ENCODE measurements at regions not wholly inside any gene's neighbourhood (a gene's known extent, or its start where the extent isn't known, plus 50 kb on each side); places are given as distances from the start of the nearest gene placed in this dataset.

- no peak for DNase-seq
Measured at GRCh38 chr19:30890033-30890432, 459.2 kb downstream of the TSHZ3 start.

DNA sequence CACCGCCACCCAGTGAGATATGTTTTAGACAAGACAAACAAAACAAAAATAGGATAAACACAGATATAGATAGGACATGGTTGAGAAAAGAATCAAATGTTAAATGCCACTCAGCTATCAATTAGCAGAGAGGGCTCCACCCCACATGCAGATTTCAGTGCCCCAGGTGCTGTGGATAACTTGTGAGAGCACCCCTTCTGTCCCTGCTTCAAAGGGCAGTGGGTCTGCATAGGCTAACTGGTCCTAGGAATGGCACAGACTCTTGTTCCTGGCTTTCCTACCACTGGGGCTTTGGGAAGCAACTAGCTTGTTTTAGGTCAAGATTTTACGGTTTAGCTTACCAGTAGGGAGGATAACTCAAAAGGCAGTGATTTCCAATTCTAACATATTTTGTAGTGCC is 460.3 kb downstream of the TSHZ3 start:
- DNase-seq: no peak

DNA sequence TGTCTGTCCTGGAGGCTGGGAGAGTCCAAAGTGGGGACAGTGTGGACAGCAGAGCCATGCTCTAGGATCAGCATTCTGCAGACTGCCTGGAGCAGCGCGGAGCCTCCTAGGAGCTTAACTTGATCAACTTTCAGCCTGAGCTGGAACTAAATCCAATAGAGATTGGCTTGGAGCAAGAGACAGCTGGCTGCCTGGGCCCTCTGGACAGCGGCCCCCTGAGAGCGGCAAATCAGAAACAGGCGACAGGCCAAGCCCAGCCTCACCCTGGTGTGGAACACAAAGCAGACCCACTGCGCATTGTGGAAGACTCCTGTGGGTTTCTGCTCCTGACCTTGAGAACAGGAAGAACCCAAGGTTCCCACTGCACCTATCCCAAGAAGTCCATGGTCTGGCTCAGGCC is 462.2 kb downstream of the TSHZ3 start:
- DNase-seq: no peak

DNA sequence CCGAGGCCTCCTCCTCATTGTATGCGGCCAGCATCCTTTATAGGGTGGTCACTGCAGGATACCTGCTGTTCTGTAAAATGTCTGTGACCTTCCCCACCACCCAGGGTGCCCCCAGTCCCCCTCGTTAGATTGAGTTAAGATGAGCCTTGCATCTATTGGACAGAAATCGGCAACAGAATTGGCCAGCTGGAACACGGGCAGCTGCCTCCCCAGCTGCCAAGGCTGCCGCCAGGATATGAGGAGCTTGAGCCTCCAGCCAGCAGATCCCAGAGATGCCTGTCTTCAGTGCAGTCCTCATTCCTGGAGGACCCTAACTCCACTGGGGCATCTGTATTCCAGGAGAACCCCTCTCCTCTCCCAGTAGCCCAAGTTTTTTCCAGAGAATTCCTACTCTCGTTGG is 463.0 kb downstream of the TSHZ3 start:
- no peak for DNase-seq

DNA sequence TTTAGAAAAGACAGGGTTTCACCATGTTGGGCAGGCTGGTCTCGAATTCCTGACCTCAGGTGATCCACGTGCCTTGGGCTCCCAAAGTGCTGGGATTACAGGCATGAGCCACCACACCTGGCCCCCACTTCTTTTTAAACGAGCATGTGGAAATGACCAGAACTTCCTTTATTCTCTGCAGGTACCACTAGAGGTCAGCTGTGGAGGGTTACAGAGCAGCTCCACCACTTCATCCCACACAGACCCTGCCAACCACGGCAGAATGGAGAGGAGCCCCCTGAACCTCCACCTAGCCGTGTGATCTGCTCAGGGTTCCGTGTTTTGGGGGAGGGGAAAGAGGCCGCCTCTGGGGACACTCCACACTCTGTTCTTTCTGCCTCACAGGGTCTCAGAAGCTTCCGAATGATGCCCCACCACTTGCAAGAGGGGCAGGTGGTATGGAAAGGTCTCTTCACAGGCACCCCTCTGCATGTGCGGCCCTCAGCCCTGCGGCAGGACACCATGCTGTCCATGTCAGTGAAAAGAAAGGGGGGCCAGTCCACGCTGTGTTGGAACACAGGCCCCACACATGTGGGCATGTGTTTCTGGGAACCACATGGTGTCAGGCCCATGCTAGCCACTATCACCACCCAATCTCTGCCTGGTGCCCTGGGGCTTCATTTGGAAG is 465.0 kb downstream of the TSHZ3 start:
- DNase-seq: no peak

DNA sequence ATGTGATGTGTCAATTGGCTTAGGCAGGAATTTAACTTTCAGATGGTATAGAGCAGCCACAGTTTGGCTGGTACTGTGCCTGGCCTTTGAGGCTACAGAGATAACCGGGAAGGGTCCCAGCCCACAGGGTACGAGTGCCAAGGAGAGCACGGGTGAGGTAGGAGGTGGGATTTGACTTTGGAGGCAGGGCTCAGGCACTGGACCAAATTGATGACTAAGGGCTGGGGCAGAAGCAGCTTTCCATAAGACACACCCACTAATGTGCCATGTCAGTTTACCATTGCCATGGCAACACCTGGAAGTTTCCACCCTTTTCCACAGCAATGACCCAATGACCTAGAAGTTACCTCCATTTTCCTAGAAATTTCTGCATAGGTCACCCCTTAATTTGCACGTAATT is 466.2 kb downstream of the TSHZ3 start:
- no peak for DNase-seq

DNA sequence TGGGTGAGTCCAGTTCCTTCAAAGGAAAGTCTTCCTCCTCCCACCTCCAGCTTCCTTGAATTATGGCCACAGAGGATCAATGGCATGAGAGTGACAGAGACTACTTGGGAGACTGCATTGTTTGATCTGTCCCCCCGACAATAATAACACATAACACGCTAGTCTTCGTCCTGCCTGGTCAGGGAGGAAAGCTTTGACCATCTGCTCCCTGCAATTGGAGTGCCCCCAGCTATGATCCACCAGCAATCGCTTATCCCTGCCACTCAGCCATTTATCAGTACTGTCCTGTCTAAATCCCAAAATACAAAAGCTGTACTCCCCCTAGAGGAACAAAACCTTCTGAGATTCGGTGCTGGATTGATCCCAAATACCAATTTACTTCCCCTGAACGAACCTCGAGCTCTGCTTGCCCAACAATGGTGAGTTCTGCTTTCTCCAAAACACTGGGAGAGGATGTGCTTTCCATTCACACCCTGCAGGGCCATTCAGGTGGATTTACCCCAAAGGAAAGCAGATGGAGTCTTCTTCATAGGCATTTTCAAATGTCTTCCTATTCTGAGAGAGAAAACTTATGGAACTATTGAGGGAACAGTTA is 466.7 kb downstream of the TSHZ3 start:
- DNase-seq: no peak

GRCh38 chr19:30881930-30882329 is 467.3 kb downstream of the TSHZ3 start:
- no peak for DNase-seq

DNA sequence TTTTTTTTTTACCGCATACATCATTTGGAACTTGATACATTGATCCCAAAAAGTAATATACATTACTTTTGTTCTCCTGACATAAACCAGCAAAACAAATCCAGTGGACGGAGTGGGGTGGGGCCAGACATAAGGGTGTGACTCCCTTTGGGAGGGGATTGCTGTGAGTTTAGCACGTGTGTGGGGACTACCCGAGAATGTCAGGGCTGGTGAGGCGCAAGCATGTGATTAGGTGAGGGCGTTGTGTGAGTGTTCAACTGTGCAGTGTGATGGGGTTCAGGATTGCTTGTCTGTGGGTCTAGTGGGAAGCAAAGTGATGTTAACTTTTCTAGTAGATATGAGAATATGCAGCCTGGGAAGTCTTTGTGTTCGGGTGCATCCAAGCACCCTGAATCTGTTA is 468.0 kb downstream of the TSHZ3 start:
- DNase-seq: no peak

- no peak for DNase-seq
Measured at GRCh38 chr19:30880551-30880950, 468.7 kb downstream of the TSHZ3 start.

DNA sequence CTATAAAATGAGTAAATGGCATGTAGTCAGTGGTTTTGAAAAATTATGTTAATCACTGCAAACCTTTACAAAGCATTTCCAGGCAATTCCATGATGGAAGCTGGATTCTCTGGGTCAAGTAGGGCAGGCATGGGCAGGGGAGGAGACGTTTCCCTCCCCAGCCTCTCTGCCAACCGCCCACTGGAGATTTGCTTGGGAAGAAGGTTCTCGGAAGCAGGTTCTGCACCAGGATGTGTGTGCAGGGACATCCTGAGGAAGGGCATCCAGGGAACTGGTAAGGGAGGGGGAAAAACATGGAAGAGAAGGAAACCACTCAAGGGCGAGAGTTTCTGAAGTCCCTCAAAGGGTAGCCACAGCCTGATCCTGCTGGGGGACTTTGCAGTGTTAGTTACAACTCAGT is 469.1 kb downstream of the TSHZ3 start:
- no peak for DNase-seq

DNA sequence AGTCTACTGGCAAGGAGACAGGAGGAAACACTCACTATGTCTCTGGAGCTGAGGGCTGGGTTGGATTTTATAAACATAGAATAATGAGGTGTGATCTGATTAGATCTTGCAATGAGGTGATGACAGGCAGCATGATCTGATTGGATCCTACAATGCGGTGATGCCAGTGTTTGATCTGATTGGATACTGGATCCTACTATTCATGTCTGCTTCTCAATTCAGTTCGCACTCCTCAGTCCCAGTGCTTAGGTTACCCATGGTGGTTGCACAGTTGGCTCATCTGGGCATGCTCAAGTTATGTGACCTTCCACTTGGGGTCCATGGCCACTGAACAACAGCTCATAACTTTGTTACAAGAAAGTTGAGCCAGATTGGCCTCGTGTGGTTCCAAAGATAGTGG is 469.5 kb downstream of the TSHZ3 start:
- DNase-seq: no peak

DNA sequence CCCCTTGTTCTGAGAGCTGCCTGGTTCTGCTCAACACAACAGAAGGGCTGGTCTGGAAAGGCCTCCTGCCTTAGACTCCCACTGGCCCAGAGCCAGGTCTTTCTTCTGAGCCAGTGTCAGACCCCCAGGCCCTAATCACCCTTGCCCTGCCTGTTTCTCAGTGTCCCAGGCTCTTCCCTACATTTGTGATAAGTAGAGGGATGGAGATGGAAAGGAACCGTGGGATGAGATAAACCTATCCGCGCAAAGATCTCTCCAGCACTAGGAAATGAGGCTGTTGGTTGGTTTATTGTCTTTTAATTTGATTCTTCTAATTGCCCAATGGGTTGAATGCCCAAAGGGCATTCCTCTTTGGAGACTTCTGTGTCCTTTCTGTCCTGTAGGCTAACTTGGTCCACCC is 470.0 kb downstream of the TSHZ3 start:
- DNase-seq: no peak

- DNase-seq: no peak
Measured at GRCh38 chr19:30878495-30878894, 470.7 kb downstream of the TSHZ3 start.

- DNase-seq: no peak
Measured at GRCh38 chr19:30877661-30878113, 471.5 kb downstream of the TSHZ3 start.

DNA sequence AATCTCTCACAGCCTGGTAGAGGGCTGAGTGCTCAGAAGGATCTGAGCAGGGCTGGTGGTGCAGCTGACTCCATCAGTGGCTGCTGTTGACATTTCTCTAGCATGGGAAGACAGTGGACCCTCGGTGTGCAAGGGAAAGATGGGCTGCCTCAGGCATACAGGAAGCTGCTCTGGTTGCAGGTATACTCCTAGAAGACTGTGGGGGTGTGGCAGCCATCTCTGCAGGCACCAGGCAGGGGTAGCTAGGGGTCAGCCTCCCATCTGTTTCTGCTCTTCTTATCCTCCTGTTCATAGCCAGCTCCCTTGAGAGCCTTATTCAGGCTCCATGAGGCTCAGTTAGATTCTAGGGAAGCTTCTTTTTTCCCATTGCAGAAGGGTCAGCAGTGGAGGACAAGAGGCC is 475.5 kb downstream of the TSHZ3 start:
- DNase-seq: no peak

GRCh38 chr19:30873003-30873402 is 476.2 kb downstream of the TSHZ3 start:
- DNase-seq: no peak

DNA sequence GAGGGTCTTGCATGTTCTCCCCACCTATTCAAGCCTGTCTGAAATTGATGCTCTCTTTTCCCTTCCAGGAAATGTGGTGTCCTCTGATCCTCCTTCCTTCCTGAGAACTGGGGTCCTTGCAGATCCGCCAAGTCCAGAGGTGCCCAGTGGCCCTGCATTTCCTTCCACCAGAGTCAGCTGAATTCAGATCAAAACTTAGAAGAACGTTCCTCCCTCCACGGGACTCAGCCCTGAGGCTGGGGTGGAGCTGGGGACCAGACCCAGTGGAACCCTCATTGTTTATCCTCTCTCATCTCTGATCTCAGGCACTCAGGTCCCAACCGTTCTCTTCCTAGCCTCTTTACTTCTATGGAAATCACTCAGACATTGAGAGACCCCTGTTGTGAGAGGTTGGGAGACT is 477.3 kb downstream of the TSHZ3 start:
- DNase-seq: no peak

- DNase-seq: no peak
Measured at GRCh38 chr19:30870876-30871275, 478.4 kb downstream of the TSHZ3 start.

- no peak for DNase-seq
Measured at GRCh38 chr19:30865511-30865910, 483.7 kb downstream of the TSHZ3 start.

DNA sequence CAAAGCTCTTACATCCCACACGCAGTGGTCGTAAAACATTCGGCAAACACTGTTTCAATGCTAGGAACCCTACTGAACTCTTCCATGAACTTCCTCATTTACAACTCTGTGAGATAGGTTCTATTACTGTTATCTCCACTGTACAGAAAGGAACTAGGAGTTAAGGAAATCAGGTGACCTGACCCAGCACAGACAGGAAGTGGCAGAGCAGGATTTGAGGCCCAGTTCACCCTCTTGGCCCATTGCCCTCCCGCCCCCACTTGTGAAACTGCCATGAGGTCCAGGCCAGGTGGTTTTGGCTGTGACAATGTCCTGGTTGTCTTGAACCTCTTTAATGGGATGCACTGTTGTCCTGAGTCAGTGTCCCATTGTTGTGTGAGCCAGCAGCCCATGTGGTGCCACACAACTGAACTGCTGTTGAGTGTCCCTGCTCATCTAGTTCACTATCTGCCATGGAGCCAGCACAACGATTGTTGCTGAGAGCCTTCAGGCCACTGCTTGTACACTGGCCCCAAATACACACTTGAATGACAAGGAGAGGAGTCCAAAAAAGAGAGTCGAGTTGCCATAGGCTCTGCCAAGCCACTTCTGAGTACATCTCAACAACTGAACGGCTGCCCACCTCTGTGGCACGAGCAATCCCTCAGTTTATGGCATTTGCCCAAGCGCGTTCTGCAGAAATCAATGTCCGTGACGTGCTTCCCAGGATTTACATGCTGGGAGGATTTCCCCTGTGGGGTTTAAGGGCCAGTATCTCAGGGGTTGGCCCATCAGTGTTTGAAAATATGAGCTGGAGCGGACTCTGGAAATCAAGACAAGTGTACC is 484.6 kb downstream of the TSHZ3 start:
- peak; percentile 88 for DNase-seq

DNA sequence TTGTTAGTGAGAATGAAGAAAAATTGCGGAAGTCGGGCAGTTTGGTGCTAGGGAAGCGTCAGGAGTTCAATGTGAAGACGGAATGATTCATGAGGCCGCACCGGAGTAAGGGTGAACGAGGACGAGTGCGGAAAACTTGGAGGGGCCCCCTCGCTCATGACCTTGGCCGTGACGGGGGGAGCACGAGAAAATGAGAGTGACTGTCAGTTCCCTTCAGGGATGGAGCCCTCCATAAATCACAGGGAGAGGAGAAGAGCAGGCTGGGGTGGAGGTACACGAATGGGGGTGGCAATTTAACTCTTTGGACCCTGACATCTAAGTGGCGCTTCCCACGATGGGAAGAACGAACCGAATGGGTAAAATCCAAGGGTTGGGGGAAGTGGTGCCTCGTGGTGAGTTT is 486.4 kb downstream of the TSHZ3 start:
- DNase-seq: no peak

GRCh38 chr19:30861919-30862318 is 487.3 kb downstream of the TSHZ3 start:
- no peak for DNase-seq

- DNase-seq: no peak
Measured at GRCh38 chr19:30857966-30858490, 485.8 kb downstream of the ZNF536 start.
